CD14-positive monocyte (primary cell): ENCODE measurements at regions not wholly inside any gene's neighbourhood (a gene's known extent, or its start where the extent isn't known, plus 50 kb on each side); places are given as distances from the start of the nearest gene placed in this dataset.

Experiments
- DNase-seq, 3 donors: peaks; one replicate each; pipeline ENCODE4 v3.0.0-alpha.2; 2011 to 2022
- H2AFZ ChIP-seq: 2 replicates; pipeline ENCODE4 v1.6.0; 2012; ENCODE audit warnings: mild to moderate bottlenecking, low read depth, low read length, inconsistent platforms; ENCODE audit not compliant: insufficient read depth, poor library complexity, severe bottlenecking
- H3K27ac ChIP-seq, 2 donors: 1 replicate in 1 of 2; 2 replicates in 1 of 2; pipeline ENCODE4 v1.5.1; 2012 to 2013; ENCODE audit warnings: low read length in 2 of 2, control low read depth in 1 of 2, inconsistent platforms in 1 of 2, low read depth in 1 of 2, mild to moderate bottlenecking in 1 of 2
- H3K27me3 ChIP-seq, 2 donors: one replicate each; pipeline versions ENCODE4 v1.6.0 to v1.6.1; 2011 to 2013; ENCODE audit warnings: low read length in 2 of 2; ENCODE audit not compliant: control insufficient read depth in 2 of 2, insufficient read depth in 2 of 2
- H3K36me3 ChIP-seq, 2 donors: replicated peaks in 1 of 2; 1 replicate in 1 of 2; 2 replicates in 1 of 2; pipeline versions ENCODE4 v1.5.1 to v1.6.1; 2012 to 2013; ENCODE audit warnings: low read length in 2 of 2, control low read depth in 1 of 2, inconsistent platforms in 1 of 2, mild to moderate bottlenecking in 1 of 2; ENCODE audit not compliant: insufficient read depth in 2 of 2, control insufficient read depth in 1 of 2
- H3K4me1 ChIP-seq, 2 donors: 1 replicate in 1 of 2; 2 replicates in 1 of 2; pipeline versions ENCODE4 v1.5.1 to v1.6.1; 2012 to 2013; ENCODE audit warnings: low read length in 2 of 2, control low read depth in 1 of 2, inconsistent platforms in 1 of 2, mild to moderate bottlenecking in 1 of 2, moderate library complexity in 1 of 2; ENCODE audit not compliant: insufficient read depth in 2 of 2, control insufficient read depth in 1 of 2
- H3K4me2 ChIP-seq: replicated peaks from 2 replicates; pipeline ENCODE3; 2012; ENCODE audit warnings: low read length, moderate library complexity, mild to moderate bottlenecking; ENCODE audit not compliant: poor library complexity, severe bottlenecking; ENCODE audit errors: extremely low read depth
- H3K4me3 ChIP-seq, 3 experiments: fragments of 200-600 bp in 1 of 3; sonication (generic) in 1 of 3; replicated peaks in 1 of 3; 1 replicate in 2 of 3; 2 replicates in 1 of 3; pipeline ENCODE4 v1.5.1; 2011 to 2013; ENCODE audit warnings: low read length in 3 of 3, mild to moderate bottlenecking in 3 of 3, control low read depth in 2 of 3, low read depth in 2 of 3, inconsistent platforms in 1 of 3, moderate library complexity in 1 of 3
- H3K79me2 ChIP-seq: 2 replicates; pipeline ENCODE4 v1.6.0; 2012; ENCODE audit warnings: mild to moderate bottlenecking, control low read depth, inconsistent platforms, low read length, moderate library complexity; ENCODE audit not compliant: insufficient read depth
- H3K9ac ChIP-seq: 2 replicates; pipeline ENCODE4 v1.6.0; 2017; ENCODE audit warnings: low read length, mild to moderate bottlenecking; ENCODE audit not compliant: insufficient read depth, poor library complexity, severe bottlenecking
- H3K9me3 ChIP-seq, 2 donors: replicated peaks in 1 of 2; 1 replicate in 1 of 2; 2 replicates in 1 of 2; pipeline versions ENCODE4 v1.5.1 to v1.6.1; 2012 to 2013; ENCODE audit warnings: low read length in 2 of 2, control low read depth in 1 of 2; ENCODE audit not compliant: control insufficient read depth in 1 of 2, insufficient read depth in 1 of 2
- H4K20me1 ChIP-seq: 2 replicates; pipeline ENCODE4 v1.6.0; 2012; ENCODE audit warnings: mild to moderate bottlenecking, low read length, control low read depth, moderate library complexity; ENCODE audit not compliant: insufficient read depth
- H3K27ac Mint-ChIP-seq, 7 donors: one replicate each; pipeline ENCODE4 v1.8.0; 2020; ENCODE audit warnings: mild to moderate bottlenecking in 7 of 7, mixed read lengths in 7 of 7, moderate library complexity in 6 of 7, inconsistent platforms in 2 of 7
- H3K27me3 Mint-ChIP-seq, 3 donors: one replicate each; pipeline ENCODE4 v1.8.0; 2021 to 2022; ENCODE audit warnings: low read depth in 3 of 3, mild to moderate bottlenecking in 3 of 3, mixed read lengths in 3 of 3, moderate library complexity in 3 of 3, inconsistent platforms in 1 of 3
- H3K36me3 Mint-ChIP-seq, 2 donors: one replicate each; pipeline ENCODE4 v1.8.0; 2020; ENCODE audit warnings: mixed read lengths in 2 of 2, inconsistent platforms in 1 of 2, mild to moderate bottlenecking in 1 of 2
- H3K4me1 Mint-ChIP-seq: one replicate; pipeline ENCODE4 v1.8.0; 2020; ENCODE audit warnings: mild to moderate bottlenecking, mixed read lengths
- H3K4me3 Mint-ChIP-seq, 2 donors: one replicate each; pipeline ENCODE4 v1.8.0; 2020; ENCODE audit warnings: mild to moderate bottlenecking in 2 of 2, mixed read lengths in 2 of 2, moderate library complexity in 1 of 2
- H3K9me3 Mint-ChIP-seq, 7 donors: one replicate each; pipeline ENCODE4 v1.8.0; 2020 to 2022; ENCODE audit warnings: mixed read lengths in 7 of 7, mild to moderate bottlenecking in 6 of 7, moderate library complexity in 6 of 7, inconsistent platforms in 2 of 7
- WGBS: methylation state at CpG from one replicate; pipeline ENCODE4 v1.1.5; 2013; ENCODE audit warnings: missing lambda C conversion rate; ENCODE audit not compliant: insufficient coverage; 5-methylcytosine and 5-hydroxymethylcytosine counted together
- intact Hi-C, 2 donors: fragments of 100-400 bp; cut with micrococcal nuclease; formaldehyde crosslinking; loops; one replicate each; pipeline versions ENCODE4 v1.15.0 to v1.15.1; 2023
- TF ChIP-seq, protein P1 (sequence below): fragments of 200-600 bp; IDR thresholded peaks from one replicate; pipeline ENCODE4 v1.8.0; 2022; ENCODE audit warnings: antibody characterized with exemption, mild to moderate bottlenecking

DNA sequence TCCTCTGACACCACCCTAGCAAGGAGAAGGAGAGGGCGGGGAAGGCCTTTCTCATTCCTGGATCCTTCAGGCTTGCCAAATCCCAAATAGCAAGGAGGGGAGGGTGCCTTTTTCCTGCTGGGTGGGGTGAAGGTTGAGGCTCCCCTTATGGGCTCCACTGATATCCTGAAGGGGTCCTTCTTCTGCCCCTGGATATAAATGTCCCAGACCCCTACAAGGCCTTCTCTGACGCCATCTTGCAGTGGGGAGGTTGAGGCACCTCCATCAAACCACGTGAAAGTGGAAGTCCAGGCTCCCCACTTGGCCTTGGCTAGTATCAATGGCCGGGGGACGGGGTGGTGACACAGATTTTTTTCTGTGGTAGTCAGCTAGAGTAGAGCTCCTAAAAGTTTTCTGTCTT, 371.3 kb downstream of the GLRX3 start:
- H3K27ac ChIP-seq = no peak overlapping the region
- no peaks in the 10 kb centered on the region for H3K4me1 Mint-ChIP-seq
- no peak for DNase-seq
- H3K27me3 ChIP-seq = peaks cover 0 to 2% of the 10 kb centered on the region in 2 donors
- WGBS = 100% methylated on average over 2 of the region's 5 CpGs
- H3K4me3 Mint-ChIP-seq = no peak overlapping the region
- no peak overlapping the region for H3K9ac ChIP-seq
- peaks cover 0 to 5% (median 2%) of the 10 kb centered on the region in 7 donors for H3K9me3 Mint-ChIP-seq
- no peaks in the 10 kb centered on the region for H3K36me3 ChIP-seq
- H4K20me1 ChIP-seq = no peaks in the 10 kb centered on the region
- no peak overlapping the region for H3K4me2 ChIP-seq
- H3K36me3 Mint-ChIP-seq = no peaks in the 10 kb centered on the region
- no peaks in the 10 kb centered on the region for H3K9me3 ChIP-seq
- H3K79me2 ChIP-seq = no peaks in the 10 kb centered on the region
- no peak overlapping the region for H3K4me3 ChIP-seq
- TF ChIP-seq, protein P1, sequence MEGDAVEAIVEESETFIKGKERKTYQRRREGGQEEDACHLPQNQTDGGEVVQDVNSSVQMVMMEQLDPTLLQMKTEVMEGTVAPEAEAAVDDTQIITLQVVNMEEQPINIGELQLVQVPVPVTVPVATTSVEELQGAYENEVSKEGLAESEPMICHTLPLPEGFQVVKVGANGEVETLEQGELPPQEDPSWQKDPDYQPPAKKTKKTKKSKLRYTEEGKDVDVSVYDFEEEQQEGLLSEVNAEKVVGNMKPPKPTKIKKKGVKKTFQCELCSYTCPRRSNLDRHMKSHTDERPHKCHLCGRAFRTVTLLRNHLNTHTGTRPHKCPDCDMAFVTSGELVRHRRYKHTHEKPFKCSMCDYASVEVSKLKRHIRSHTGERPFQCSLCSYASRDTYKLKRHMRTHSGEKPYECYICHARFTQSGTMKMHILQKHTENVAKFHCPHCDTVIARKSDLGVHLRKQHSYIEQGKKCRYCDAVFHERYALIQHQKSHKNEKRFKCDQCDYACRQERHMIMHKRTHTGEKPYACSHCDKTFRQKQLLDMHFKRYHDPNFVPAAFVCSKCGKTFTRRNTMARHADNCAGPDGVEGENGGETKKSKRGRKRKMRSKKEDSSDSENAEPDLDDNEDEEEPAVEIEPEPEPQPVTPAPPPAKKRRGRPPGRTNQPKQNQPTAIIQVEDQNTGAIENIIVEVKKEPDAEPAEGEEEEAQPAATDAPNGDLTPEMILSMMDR = no peak
- H3K27me3 Mint-ChIP-seq = peaks cover 0 to 3% (median 2%) of the 10 kb centered on the region in 3 donors
- no peak overlapping the region for H3K27ac Mint-ChIP-seq
- H2AFZ ChIP-seq = no peak overlapping the region
- no peaks in the 10 kb centered on the region for H3K4me1 ChIP-seq
- intact Hi-C loops = no loop called here

DNA sequence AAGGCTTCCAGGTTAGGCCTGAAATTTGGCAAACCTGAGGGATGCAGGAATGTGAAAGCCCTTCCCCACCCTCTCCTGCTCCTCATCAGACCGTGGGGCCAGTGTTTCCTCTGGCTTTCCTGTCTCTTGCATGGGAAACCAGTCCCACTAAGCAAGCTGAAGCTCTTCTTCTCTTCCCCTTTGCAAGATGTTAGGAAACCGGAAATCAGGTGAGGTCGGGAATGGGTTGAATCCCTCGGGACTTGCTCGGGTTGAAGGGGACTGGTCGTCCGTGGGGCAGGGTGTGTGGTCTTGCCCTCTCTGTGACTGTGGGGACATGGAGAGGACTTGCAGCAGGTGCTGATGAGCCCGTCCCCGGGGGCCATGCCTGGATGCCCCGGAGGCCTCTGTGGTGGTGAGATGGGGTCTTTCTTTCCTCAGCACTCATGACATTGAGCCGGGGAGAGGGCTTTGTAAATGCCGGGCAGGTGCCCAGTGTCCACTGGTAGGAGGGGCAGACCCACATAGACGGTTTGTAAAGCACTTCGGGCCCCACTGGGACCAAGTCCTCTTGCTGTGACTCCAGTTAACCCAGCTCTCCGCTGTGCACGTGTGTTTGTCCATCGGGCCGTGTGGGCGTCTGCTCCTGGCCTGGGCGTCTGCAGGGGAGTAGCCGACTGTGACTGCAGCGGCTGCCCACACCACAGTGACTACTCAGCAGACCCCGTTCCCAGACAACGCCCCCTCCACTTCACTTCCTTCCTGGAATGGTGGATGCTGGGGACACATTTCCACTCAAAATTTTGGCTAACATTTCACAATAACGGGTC, 373.9 kb downstream of the GLRX3 start:
- peaks cover 0 to 2% of the 10 kb centered on the region in 2 donors for H3K27me3 ChIP-seq
- H3K27ac ChIP-seq = no peak overlapping the region
- intact Hi-C loops = no loop called here
- no peaks in the 10 kb centered on the region for H3K4me1 ChIP-seq
- TF ChIP-seq, protein P1 = no peak
- Mint-ChIP-seq H3K4me3 (no peak overlapping the region), H3K27me3 (peaks cover 0 to 4% (median 2%) of the 10 kb centered on the region in 3 donors), H3K36me3 (no peaks in the 10 kb centered on the region), H3K27ac (no peak overlapping the region), H3K9me3 (peaks cover 0 to 4% (median 2%) of the 10 kb centered on the region in 7 donors), H3K4me1 (no peaks in the 10 kb centered on the region)
- 90% methylated on average over 10 of the region's 25 CpGs for WGBS
- no peak overlapping the region for H3K9ac ChIP-seq
- no peaks in the 10 kb centered on the region for H3K79me2 ChIP-seq
- H3K4me3 ChIP-seq = no peak overlapping the region
- H3K36me3 ChIP-seq = no peaks in the 10 kb centered on the region
- no peak for DNase-seq
- no peak overlapping the region for H3K4me2 ChIP-seq
- H4K20me1 ChIP-seq = no peaks in the 10 kb centered on the region
- H2AFZ ChIP-seq = no peak overlapping the region
- H3K9me3 ChIP-seq = no peaks in the 10 kb centered on the region
